Tibial nerve (tissue), 3 donors: ENCODE measurements at regions not wholly inside any gene's neighbourhood (a gene's known extent, or its start where the extent isn't known, plus 50 kb on each side); places are given as distances from the start of the nearest gene placed in this dataset.
"Not testable (repeated sequence)": the region's sequence is repeated elsewhere in the genome, so short reads cannot be mapped to it uniquely, and the experiment has no call there.

Source experiments
- POLR2A ChIP-seq, 2 donors: fragments of 450-650 bp; IDR thresholded peaks; one replicate each; pipeline ENCODE4 v1.6.1; 2017; ENCODE audit warnings: antibody characterized with exemption in 2 of 2, mild to moderate bottlenecking in 2 of 2, moderate library complexity in 2 of 2
- TF ChIP-seq, protein P1 (sequence below), 5 experiments: fragments of 200-600 bp in 3 of 5; fragments of 450-650 bp in 2 of 5; sonication (generic) in 3 of 5; IDR thresholded peaks; one replicate each; pipeline ENCODE4 v1.5.1; 2016 to 2019; ENCODE audit warnings: antibody characterized with exemption in 5 of 5, mild to moderate bottlenecking in 3 of 5, moderate library complexity in 2 of 5

GRCh38 chr21:33150968-33151367, 78.8 kb upstream of the IFNAR2 start:
- TF ChIP-seq, protein P1, sequence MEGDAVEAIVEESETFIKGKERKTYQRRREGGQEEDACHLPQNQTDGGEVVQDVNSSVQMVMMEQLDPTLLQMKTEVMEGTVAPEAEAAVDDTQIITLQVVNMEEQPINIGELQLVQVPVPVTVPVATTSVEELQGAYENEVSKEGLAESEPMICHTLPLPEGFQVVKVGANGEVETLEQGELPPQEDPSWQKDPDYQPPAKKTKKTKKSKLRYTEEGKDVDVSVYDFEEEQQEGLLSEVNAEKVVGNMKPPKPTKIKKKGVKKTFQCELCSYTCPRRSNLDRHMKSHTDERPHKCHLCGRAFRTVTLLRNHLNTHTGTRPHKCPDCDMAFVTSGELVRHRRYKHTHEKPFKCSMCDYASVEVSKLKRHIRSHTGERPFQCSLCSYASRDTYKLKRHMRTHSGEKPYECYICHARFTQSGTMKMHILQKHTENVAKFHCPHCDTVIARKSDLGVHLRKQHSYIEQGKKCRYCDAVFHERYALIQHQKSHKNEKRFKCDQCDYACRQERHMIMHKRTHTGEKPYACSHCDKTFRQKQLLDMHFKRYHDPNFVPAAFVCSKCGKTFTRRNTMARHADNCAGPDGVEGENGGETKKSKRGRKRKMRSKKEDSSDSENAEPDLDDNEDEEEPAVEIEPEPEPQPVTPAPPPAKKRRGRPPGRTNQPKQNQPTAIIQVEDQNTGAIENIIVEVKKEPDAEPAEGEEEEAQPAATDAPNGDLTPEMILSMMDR (IDR thresholded peaks at IDR 0.05) = not testable (repeated sequence)
- not testable (repeated sequence) for TF ChIP-seq POLR2A (IDR thresholded peaks at IDR 0.05)
